OCI-LY7 (cell line): ENCODE measurements at regions not wholly inside any gene's neighbourhood (a gene's known extent, or its start where the extent isn't known, plus 50 kb on each side); places are given as distances from the start of the nearest gene placed in this dataset.
"Not testable (repeated sequence)": the region's sequence is repeated elsewhere in the genome, so short reads cannot be mapped to it uniquely, and the experiment has no call there.

Source experiments
- BruUV-seq: library from RNA; stranded (reverse); fragments of 400-500 nt; replicated peaks from 2 replicates; lab custom pipeline; 2021; lab: Mats Ljungman, UMichigan
- CTCF ChIA-PET: fragments of 300-600 bp; sonication (Branson Sonifier 250); formaldehyde crosslinking; loops from one replicate; lab custom pipeline; 2022; ENCODE audit warnings: antibody characterized with exemption; ENCODE audit not compliant: unreplicated experiment; lab: Charles Lee
- POLR2A ChIA-PET: fragments of 300-600 bp; sonication (Branson Sonifier 250); formaldehyde crosslinking; loops from one replicate; lab custom pipeline; 2022; ENCODE audit warnings: antibody characterized with exemption; lab: Charles Lee
- DNase-seq: peaks from one replicate; pipeline ENCODE4 v3.0.0-alpha.2; 2015; ENCODE audit warnings: low spot score
- H2AFZ ChIP-seq: fragments of 200-600 bp; sonication (generic), shearing (Covaris generic); 2 replicates; pipeline ENCODE4 v1.6.1; 2014; ENCODE audit warnings: mild to moderate bottlenecking, antibody characterized with exemption, low read length, moderate library complexity
- H3K27ac ChIP-seq: fragments of 200-600 bp; sonication (generic); 2 replicates; pipeline ENCODE4 v1.5.1; 2014; ENCODE audit warnings: mixed run types, low read depth, mild to moderate bottlenecking, moderate library complexity, low read length, inconsistent platforms; ENCODE audit not compliant: poor library complexity, severe bottlenecking
- H3K36me3 ChIP-seq: fragments of 200-600 bp; sonication (generic); 2 replicates; pipeline ENCODE4 v1.6.1; 2014; ENCODE audit warnings: mild to moderate bottlenecking, antibody characterized with exemption, low read length, moderate library complexity, mixed read lengths; ENCODE audit not compliant: insufficient read depth
- H3K4me1 ChIP-seq: fragments of 200-600 bp; sonication (generic); 2 replicates; pipeline ENCODE4 v1.5.1; 2014; ENCODE audit warnings: mild to moderate bottlenecking, low read length; ENCODE audit not compliant: insufficient read depth, poor library complexity, severe bottlenecking
- H3K4me2 ChIP-seq: fragments of 200-600 bp; sonication (generic); 2 replicates; pipeline ENCODE4 v1.6.1; 2014; ENCODE audit warnings: mild to moderate bottlenecking, low read length
- H3K4me3 ChIP-seq: fragments of 200-600 bp; sonication (generic); 2 replicates; pipeline ENCODE4 v1.5.1; 2014; ENCODE audit warnings: mild to moderate bottlenecking, low read depth, low read length; ENCODE audit not compliant: poor library complexity, severe bottlenecking
- H3K79me2 ChIP-seq: fragments of 200-600 bp; sonication (generic); 2 replicates; pipeline ENCODE4 v1.6.1; 2016; ENCODE audit warnings: low read depth, mild to moderate bottlenecking, low read length, moderate library complexity, mixed read lengths; ENCODE audit not compliant: insufficient read depth
- H3K9me2 ChIP-seq: fragments of 200-600 bp; sonication (generic); 2 replicates; pipeline ENCODE4 v1.6.1; 2016; ENCODE audit warnings: mild to moderate bottlenecking, low read length, mixed read lengths; ENCODE audit not compliant: insufficient read depth
- H3K9me3 ChIP-seq: fragments of 200-600 bp; sonication (generic); 2 replicates; pipeline ENCODE4 v1.6.1; 2014; ENCODE audit warnings: mild to moderate bottlenecking, mixed run types, low read length, mixed read lengths
- H4K20me1 ChIP-seq: fragments of 200-600 bp; sonication (generic); 2 replicates; pipeline ENCODE4 v1.6.1; 2014; ENCODE audit warnings: mild to moderate bottlenecking, antibody characterized with exemption, low read length, moderate library complexity, mixed read lengths; ENCODE audit not compliant: insufficient read depth
- CTCF ChIP-seq: fragments of 200-600 bp; sonication (generic); conservative IDR thresholded peaks from 2 replicates; pipeline ENCODE4 v1.5.1; 2014; ENCODE audit warnings: mild to moderate bottlenecking, antibody characterized with exemption, low read length, moderate library complexity, mixed read lengths
- EZH2phosphoT487 ChIP-seq: fragments of 200-600 bp; sonication (generic); IDR thresholded peaks from 2 replicates; pipeline ENCODE4 v1.6.1; 2018; ENCODE audit warnings: low read depth, borderline replicate concordance, mild to moderate bottlenecking, mixed run types, antibody characterized with exemption, low read length, moderate library complexity, mixed read lengths
- intact Hi-C: fragments of 100-400 bp; cut with micrococcal nuclease; formaldehyde crosslinking; loops from one replicate; pipeline ENCODE4 v1.10.0; 2022; ENCODE audit not compliant: unreplicated experiment

- no peak overlapping the region for H2AFZ ChIP-seq
- no TSS peak for BruUV-seq
- no peak for TF ChIP-seq CTCF
- TF ChIP-seq EZH2phosphoT487: no peak
- H3K4me1 ChIP-seq: no peaks in the 10 kb centered on the region
- H3K9me3 ChIP-seq: no peaks in the 10 kb centered on the region
- no peak overlapping the region for H3K27ac ChIP-seq
- no peaks in the 10 kb centered on the region for H4K20me1 ChIP-seq
- no peak overlapping the region for H3K4me2 ChIP-seq
- no peaks in the 10 kb centered on the region for H3K79me2 ChIP-seq
- CTCF ChIA-PET: no interaction called here
- no peaks in the 10 kb centered on the region for H3K9me2 ChIP-seq
- no peaks in the 10 kb centered on the region for H3K36me3 ChIP-seq
- intact Hi-C loops: no loop called here
- POLR2A ChIA-PET: no interaction called here
- no peak overlapping the region for H3K4me3 ChIP-seq
- DNase-seq: no peak
Measured at GRCh38 chr12:83933615-83934014, 979.0 kb downstream of the SLC6A15 start.

- POLR2A ChIA-PET: no interaction called here
- Histone ChIP-seq H2AFZ (no peak overlapping the region), H3K79me2 (no peaks in the 10 kb centered on the region), H3K36me3 (no peaks in the 10 kb centered on the region), H3K4me3 (no peak overlapping the region), H3K9me2 (no peaks in the 10 kb centered on the region), H3K9me3 (no peaks in the 10 kb centered on the region), H4K20me1 (no peaks in the 10 kb centered on the region), H3K27ac (no peak overlapping the region), H3K4me2 (no peak overlapping the region), H3K4me1 (no peaks in the 10 kb centered on the region)
- TF ChIP-seq CTCF (no peak), EZH2phosphoT487 (no peak)
- CTCF ChIA-PET: no interaction called here
- intact Hi-C loops: no loop called here
- BruUV-seq: no TSS peak
- no peak for DNase-seq
Measured at GRCh38 chr12:83932011-83932410, 980.6 kb downstream of the SLC6A15 start.

- H3K9me3 ChIP-seq: no peaks in the 10 kb centered on the region
- no peak overlapping the region for H3K4me3 ChIP-seq
- TF ChIP-seq EZH2phosphoT487 (no peak), CTCF (no peak)
- H3K9me2 ChIP-seq: no peaks in the 10 kb centered on the region
- H3K36me3 ChIP-seq: no peaks in the 10 kb centered on the region
- POLR2A ChIA-PET: no interaction called here
- intact Hi-C loops: no loop called here
- BruUV-seq: no TSS peak
- H3K27ac ChIP-seq: no peak overlapping the region
- H3K4me1 ChIP-seq: no peaks in the 10 kb centered on the region
- no peak overlapping the region for H3K4me2 ChIP-seq
- no peak for DNase-seq
- no peak overlapping the region for H2AFZ ChIP-seq
- H4K20me1 ChIP-seq: no peaks in the 10 kb centered on the region
- H3K79me2 ChIP-seq: no peaks in the 10 kb centered on the region
- CTCF ChIA-PET: no interaction called here
Measured at GRCh38 chr12:83931451-83931850, 981.1 kb downstream of the SLC6A15 start.

- POLR2A ChIA-PET, H3K9me3 ChIP-seq, H4K20me1 ChIP-seq, H3K79me2 ChIP-seq, CTCF ChIA-PET, H3K4me3 ChIP-seq, H3K4me1 ChIP-seq, H3K27ac ChIP-seq, H3K9me2 ChIP-seq, BruUV-seq, H2AFZ ChIP-seq, H3K36me3 ChIP-seq, H3K4me2 ChIP-seq, DNase-seq, intact Hi-C loops: not testable (repeated sequence)
Measured at GRCh38 chr12:83929792-83930191, 982.8 kb downstream of the SLC6A15 start.
